GM21576 (cell line): ENCODE measurements at regions not wholly inside any gene's neighbourhood (a gene's known extent, or its start where the extent isn't known, plus 50 kb on each side); places are given as distances from the start of the nearest gene placed in this dataset.

Experiments used
- ATAC-seq: cut with Tn5 transposase; IDR thresholded peaks from one replicate; pipeline ENCODE4 v1.9.1; 2021; ENCODE audit warnings: mild to moderate bottlenecking, moderate library complexity; ENCODE audit not compliant: unreplicated experiment

DNA sequence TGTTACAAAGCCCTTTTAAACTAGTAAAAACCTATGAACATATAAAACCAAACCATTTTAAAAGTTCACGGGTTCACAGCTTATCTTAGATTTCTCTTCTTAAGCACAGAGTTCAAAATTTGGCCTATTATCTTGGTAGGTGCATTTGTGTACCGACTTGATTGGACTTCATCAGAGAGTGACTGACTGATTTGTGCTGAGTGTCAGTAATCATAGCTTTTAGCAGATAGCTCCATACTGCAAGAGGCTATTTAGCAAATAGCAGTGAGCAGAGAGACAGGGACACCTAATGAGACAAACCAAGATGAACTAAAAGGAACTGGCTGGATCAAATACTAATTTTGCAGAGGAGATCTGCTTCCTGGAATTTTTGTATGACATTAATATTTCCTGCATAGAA, 274.5 kb downstream of the PRR16 start:
- no peak for ATAC-seq

DNA sequence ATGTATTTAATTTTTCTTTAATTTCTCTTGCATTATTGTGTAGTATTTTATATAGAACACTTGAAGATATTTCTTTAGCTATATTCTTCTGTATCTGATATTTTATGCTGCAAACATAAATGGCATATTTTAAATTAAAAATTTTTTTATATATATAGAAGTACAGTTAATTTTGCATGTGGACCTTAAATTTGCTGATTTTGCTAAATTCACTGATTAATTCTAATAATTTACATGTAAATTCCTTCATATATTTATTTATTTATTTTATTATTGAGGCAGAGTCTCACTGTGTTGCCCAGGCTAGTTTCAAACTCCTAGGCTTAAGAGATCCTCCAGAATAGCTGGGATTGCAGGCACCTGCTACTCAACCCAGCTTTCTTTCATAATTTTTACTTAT, 276.9 kb downstream of the PRR16 start:
- ATAC-seq = no peak

DNA sequence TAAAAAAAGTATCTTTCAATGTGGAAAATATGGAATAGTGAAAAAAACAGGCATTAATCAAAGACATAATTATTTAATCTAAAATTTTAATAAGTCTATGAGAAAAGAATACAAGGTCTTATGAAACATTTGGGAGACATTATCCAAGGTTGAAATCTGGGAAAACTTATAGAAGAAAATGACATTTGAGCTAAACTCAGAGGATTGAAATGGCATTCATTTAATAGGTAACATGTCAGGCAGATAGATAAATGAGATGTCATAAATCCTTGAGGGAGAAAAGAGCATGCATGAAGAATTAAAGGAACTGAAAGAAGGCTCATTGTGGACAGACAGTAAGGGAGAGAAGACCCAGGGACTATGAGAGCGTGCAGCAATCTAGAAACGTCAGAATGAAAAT, 284.4 kb downstream of the PRR16 start:
- ATAC-seq = no peak

DNA sequence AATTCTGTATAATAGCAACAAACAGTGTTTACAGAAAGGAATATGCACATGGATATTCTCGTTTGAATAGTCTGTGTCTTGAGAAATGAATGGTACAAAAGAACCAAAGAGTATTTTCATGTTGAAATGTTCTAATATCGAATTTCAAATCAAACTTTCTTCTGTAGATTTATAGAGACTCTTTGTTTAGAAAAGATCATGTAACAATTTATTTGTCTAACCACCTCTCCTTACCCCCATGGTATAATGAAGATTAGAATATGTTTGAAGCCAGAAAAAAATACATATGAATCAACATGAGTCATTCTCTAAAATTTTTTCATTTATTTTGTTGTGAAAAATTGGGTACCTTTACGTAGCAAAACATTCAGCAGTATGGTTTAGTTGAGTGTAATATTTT, 285.6 kb downstream of the PRR16 start:
- ATAC-seq = no peak

DNA sequence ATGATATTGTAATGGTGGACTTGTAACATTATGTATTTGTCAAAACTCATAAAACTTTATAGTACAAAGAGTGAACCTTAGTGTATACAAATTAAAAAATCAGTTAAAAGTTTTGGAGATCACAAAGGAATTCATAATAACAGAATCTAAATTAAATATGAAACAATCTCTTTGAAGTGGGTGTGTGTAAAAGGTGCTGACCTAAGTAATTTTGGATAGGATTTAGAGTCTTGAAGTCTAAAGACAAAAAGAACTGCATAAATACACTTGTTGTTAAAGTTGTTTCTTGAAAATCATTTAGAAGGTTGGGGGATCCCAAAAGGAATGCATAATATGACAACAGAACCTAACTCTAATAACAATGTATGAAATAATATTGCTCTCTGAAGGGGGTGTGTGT, 295.5 kb downstream of the PRR16 start:
- no peak for ATAC-seq

DNA sequence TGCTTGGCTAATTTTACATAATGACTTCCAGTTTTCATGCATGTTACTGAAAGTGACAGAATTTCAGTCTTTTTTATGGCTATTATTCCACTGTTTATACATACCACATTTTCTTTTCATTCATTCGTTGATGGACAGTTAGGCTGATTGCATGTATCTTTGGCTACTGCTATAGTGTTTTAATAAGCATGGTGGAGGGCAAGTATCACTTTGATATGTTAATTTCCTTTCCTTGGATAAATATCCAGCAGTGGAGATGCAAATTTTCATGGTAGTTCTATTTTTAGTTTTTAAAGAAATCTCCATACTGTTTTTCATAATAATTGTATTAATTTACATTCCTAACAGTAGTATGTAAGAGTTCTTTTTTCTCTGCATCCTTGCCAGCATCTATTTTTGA, 297.9 kb downstream of the PRR16 start:
- no peak for ATAC-seq

DNA sequence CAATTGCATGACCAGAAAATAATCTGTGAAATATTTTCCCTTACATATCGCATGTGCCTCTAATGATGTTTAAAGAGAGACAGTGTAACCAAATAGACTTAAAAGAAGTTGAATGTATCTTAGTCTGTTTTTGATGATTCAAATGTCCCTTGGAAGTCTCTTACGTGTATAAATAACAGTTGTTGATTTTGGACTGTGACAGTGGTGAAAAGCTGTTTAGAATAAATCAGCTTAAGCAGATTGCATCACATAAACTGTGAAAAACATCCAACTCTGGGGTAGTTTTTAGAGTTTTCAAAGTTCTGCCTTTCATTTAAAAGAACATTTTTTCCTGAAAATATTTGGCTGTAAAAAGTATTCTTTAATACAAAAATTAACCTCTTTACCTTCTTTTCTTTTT, 301.1 kb downstream of the PRR16 start:
- no peak for ATAC-seq

DNA sequence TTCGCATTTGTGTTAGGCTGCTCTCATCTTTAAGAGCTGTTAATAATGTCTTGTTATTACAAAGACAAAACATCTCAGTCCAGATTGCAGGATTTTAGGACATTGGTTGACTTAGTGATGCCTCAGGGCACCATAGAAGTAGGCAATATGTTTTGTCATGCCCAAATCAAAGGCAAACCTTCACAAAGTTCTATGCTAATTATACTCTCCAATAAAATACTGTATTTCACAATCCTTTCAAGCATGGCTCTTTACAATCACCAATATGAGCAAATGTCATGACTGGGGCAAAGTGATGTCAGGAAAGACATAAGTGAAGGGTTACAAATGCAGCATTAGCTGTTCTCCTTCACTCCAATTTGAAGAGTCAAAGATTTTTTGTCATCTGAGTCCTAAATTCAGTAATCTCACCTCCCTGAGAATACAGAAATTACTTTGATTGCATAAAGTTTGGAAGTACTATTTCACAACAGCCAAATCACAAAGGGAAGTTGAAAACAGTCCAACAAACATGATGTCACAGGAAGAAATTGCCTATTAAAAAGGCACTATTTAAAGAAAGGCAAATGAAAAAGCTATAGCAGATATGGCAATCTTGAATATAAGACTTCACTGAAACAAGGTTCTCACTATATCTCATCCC, 303.2 kb downstream of the PRR16 start:
- no peak for ATAC-seq

DNA sequence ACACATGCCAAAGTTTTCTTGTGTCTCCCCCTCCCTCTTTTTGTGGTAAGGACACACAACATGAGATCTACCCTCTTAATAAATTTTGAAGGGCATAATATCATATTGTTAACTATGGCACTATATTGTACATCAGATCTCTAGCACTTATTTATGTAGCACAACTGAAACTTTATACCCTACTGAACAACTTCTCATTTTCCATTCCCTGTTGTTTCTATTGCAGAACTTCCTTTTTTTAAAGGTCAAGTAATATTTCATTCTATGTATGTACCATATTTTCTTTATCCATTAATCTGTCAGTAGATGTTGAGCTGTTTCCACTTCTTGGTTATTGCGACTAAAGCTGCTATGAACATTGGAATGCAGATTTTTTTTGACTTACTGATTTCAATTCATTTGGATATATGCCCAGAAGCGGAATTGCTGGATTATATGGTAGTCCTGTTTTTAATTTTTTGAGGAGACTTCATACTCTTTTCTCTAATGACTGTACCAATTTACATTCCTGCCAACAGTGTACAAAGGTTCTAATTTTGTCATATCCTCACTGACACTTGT, 305.3 kb downstream of the PRR16 start:
- no peak for ATAC-seq

DNA sequence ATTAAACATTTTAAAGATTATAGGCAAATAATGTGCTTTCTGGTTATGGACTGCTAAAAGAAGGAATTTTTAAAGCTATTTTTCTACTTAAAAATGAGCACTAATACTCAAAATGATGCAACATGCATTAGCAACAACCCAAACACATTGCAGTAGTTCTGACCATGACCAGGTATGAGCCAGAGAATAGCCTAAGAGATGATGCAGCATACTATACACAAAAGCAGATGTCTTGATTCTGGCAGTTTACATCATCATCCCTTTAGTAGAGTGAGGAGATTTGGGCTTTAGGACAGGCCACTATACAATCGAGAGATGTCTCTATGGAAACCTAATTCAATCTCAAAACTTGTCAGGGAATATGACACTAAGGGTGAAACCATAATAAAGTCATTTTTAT, 307.1 kb downstream of the PRR16 start:
- ATAC-seq = no peak

DNA sequence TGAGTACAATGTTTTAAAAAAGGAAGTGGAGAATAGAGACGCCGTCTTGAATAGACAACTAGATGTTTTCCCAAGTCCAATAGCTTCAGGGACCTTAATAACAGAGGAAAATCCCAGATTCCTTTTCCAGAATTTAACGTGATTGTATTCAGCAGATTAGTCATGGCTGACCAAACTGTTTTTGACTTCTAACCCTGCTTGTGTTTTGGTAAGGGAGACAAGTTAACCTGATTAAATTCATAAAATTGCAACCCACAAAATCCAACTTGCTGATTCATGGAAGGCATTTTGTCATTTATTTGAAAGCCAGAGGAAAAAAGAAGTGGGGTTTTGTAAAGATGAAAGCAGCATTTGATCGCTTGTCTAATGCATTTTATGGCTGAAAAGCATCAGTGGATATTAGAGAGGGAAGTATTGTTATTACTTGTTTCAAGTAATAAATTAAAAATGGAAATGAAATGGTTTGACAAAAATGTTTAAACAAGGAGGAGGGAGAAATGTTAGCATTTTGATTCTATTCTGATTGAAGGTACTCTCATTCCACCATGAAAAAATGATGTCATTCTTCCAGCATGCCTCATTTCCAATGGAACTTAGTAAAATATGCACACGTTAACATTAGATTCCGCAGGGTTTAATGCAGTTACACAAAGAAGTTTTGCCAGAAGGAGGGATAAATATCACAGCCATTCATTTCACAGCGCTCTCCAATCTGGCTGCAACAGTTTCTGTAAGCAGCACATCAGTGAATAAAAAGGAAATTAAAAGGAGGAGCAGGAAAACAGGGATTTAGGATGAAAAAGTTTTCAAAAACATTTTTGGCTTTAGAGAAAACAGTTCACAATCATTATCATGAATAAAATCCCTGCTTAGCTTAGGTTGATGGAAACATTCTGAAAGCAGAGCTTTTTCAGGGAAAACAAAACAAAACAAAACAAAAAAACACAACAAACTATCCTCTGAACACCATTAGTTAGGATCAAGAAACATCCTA, 314.7 kb downstream of the PRR16 start:
- ATAC-seq = no peak

DNA sequence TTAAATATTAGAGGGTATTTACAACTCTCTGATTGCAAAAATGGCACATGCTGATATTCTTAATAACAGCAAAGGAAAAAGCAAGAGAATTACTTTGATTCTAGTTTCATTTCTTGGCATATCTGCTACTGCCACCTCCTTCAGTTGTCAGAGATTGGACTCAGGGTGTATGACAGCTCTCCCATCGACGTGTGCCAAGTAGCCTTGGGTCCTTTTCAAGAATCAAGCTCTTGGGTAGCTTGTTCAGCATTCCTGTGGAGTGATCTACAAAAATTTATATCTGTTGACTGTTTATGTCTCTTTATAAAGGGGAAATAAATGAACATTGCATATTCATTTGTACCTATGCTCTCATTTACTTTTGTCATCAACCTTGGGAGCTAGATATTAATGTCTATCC, 315.6 kb downstream of the PRR16 start:
- ATAC-seq = no peak

DNA sequence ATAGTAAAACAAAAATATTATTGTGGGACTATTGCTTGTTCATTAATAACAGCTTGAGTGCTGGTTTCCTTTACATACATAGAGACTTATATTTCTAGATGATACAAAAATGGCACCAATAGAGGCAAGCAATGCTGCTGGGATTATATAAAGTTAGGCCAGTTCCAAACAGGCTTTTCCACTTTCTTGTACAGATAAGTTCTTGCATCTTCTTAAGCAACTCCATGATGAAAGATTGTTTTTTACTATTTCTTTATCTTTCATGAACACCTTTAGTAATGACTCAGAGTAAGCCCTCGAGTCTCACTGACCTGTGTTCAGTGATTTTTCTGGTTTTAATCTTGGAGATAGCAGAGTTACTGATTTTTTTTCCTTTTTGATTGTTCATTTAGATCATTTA, 324.4 kb downstream of the PRR16 start:
- ATAC-seq = no peak

DNA sequence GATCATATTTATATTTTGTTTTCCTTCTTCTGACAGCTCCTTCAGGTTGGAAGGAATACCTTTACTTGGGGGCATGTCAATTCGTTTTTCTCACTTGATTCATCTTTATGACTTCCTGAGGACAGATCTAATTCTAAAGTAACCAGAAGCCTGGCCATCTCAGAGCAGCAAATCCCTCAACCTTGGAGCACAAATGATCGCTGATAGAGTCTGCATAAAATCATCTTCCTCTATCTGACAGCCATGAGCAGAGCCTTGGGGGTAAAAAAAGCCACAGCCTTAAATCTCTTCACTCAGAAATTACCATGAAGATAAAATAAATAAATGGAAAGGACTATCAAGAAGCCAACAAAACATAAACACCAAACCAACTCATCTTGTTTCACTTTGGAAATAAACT, 325.8 kb downstream of the PRR16 start:
- ATAC-seq = no peak

DNA sequence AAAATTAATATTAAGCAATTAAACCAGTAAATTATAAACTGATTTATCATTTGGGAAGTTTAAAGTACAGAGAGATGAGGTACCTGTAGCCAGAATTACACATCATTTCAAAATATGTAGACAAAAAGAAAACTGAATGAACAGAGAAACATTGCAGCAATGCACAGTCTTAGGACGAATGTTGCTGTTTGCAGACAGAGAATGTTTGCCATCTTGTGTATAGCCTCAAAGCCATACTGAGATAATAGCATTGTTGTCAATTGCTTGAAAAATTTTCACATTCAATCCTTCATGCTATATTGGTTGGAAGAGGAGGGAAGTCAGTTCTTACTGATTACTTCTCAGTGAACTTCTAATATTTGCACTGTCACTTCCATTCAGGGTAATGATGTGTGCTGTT, 326.2 kb downstream of the PRR16 start:
- no peak for ATAC-seq

DNA sequence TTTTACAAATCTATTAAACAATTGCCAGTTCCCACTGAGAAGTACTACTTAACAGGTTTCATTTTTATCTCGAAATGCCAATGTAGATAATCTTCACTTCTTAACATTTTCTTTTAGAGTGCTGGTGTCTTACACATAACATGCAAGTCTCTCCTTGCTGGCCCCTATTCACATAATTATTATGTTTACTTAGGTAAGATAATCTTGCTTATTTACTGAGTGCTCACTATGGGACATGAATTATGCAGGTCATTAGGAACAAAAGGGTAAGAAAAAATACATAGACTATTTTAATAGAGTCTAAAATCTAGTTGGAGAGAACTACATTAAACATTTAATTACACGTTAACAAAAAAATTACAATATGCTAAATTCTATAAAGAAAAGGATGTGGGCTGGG, 328.4 kb downstream of the PRR16 start:
- no peak for ATAC-seq

DNA sequence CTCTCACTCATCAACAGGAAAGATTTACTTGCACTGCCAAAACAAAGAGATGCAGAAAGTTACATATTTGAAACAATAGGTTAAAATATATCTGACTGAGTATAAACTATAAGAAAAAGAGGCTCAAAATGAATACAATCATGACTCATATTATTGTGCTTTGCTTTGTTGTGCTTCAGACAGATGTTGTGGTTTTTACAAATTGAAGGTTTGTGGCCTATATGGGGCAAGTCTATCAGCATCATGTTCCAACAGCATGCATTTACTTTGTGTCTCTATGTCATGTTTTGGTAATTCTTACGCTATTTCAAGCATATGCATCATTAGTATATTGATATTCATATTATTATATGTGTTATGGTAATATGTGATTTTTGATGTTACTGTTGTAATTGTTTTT, 330.0 kb downstream of the PRR16 start:
- ATAC-seq = no peak

DNA sequence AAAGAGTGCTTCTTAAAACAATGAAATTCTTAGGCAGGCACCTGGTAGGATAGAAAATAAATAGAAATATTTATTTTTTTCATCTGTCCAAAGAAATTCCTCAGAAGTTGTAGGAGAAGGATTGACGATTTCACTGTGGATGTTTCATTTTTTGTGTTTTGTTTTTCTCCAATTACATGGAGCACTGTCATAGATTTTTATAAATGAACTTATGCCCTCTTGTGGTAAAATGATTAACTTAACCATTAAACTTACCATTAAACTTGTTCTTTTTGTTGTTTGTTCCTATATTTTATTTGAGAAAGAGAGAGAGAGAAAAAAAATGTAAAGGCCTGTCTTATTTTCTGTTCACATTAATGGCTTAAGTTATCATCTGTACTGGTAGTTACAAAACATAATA, 339.2 kb downstream of the PRR16 start:
- no peak for ATAC-seq

DNA sequence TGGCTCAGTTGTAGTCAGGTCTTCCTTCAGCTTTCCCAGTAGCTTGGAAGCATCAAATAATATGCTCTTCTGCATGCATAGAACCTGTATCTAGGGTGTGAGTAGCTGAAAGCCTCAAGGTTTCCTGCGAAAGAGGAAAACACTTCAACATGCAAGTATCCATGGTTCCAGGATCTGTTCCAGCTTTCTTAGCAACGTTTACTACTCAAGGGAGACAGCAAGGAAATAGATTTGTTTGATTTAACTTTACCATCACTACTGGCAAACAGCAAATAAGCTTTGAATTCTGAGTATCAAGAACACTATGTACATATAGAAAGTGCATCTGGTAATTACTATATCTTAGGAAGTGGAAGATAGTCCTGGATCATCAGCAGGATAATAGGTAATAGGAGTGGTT, 341.0 kb downstream of the PRR16 start:
- ATAC-seq = no peak

DNA sequence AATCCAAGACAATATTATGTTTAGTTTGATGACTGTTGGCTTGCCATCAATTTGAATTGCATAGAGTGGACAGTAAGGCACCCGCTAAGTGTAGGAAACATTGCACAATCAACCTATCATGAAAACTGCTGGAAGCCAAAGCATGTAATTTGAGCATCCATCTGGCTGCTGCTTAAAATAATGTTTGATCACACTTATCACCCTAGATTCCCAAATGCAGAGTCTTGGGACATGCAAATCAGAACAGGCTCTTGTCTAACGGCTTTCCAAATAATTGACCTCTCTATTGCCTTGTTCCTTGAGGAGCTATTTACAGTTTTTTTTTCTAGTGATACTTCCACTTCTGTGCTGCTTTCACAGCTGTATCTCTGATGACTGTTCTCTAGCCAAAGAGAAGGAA, 342.1 kb downstream of the PRR16 start:
- ATAC-seq = no peak

DNA sequence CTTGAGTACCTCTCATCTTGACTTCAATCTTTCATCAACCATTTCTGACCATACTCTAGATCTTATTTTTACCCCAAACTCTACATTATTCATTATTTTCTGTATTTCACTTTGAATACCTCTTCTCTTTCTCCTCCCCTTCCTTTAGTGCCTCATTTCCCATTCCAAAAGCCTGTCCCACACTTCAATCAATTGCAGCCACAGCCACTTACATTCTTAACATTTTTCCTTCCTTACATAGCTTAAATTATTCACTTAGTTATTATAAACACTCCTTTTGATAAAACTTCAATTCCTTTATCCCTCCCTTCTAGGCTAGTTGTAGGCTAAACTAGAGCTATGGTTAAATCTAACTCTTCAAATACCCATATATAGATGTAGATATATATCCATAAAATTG, 344.0 kb downstream of the PRR16 start:
- no peak for ATAC-seq

DNA sequence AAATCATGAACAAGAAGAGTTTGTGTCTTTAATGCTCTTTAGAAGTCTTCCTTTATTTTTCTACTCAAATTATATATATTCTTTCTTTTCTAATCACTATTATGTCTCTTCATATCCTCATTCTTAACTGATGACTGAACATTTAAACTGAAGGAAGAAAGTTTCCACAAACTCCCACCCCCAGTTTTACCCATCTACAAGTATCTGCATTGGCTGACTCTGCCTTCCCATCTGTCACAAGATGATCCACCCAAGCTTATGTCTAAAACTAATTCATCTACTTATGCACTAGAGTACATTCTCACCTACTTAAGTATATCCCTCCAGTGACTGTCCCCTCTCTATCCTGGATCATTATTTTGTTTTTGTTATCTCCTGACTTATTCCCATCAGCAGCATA, 344.5 kb downstream of the PRR16 start:
- ATAC-seq = no peak
